Heart left ventricle (tissue), 16 donors: ENCODE measurements at regions not wholly inside any gene's neighbourhood (a gene's known extent, or its start where the extent isn't known, plus 50 kb on each side); places are given as distances from the start of the nearest gene placed in this dataset.

Experiments
- ATAC-seq, 4 donors: fragments of 200-7000 bp; cut with Tn5 transposase; one replicate each; pipeline ENCODE4 v1.9.1; 2020 to 2022; ENCODE audit warnings: moderate library complexity in 4 of 4, mild to moderate bottlenecking in 3 of 4, moderate number of reproducible peaks in 1 of 4
- DNase-seq, 5 donors: peaks; one replicate each; pipeline ENCODE4 v3.0.0-alpha.2; 2020
- H3K27ac ChIP-seq, 12 donors: fragments of 200-600 bp; sonication (generic) in 4 of 12; one replicate each; pipeline versions ENCODE4 v1.5.0 to v1.8.0; 2016 to 2022; ENCODE audit warnings: mild to moderate bottlenecking in 2 of 12
- H3K27me3 ChIP-seq, 9 donors: fragments of 200-600 bp; sonication (generic) in 2 of 9; one replicate each; pipeline versions ENCODE4 v1.5.1 to v1.8.0; 2016 to 2022; ENCODE audit warnings: mild to moderate bottlenecking in 3 of 9
- H3K36me3 ChIP-seq, 9 donors: fragments of 200-600 bp; sonication (generic) in 2 of 9; one replicate each; pipeline versions ENCODE4 v1.5.0 to v1.8.0; 2018 to 2022; ENCODE audit warnings: mild to moderate bottlenecking in 2 of 9
- H3K4me1 ChIP-seq, 12 donors: fragments of 200-600 bp; sonication (generic) in 4 of 12; one replicate each; pipeline versions ENCODE4 v1.5.0 to v1.8.0; 2016 to 2022; ENCODE audit warnings: mild to moderate bottlenecking in 3 of 12
- H3K4me3 ChIP-seq, 12 donors: fragments of 200-600 bp; sonication (generic) in 4 of 12; one replicate each; pipeline versions ENCODE4 v1.5.0 to v1.8.0; 2017 to 2022; ENCODE audit warnings: mild to moderate bottlenecking in 9 of 12, moderate library complexity in 4 of 12
- H3K9me3 ChIP-seq, 12 donors: fragments of 200-600 bp; sonication (generic) in 4 of 12; one replicate each; pipeline versions ENCODE4 v1.5.0 to v1.8.0; 2016 to 2022; ENCODE audit warnings: mild to moderate bottlenecking in 1 of 12
- POLR2A ChIP-seq, 2 donors: fragments of 450-650 bp; IDR thresholded peaks; one replicate each; pipeline ENCODE4 v1.6.1; 2017; ENCODE audit warnings: antibody characterized with exemption in 2 of 2, mild to moderate bottlenecking in 2 of 2, moderate library complexity in 2 of 2
- WGBS, 4 donors: extraction: QIAGEN DNeasy Blood & Tissue Kit in 2 of 4; methylation state at CpG; one replicate each; pipeline versions ENCODE4 v1.1.5 to v1.1.7; 2013 to 2018; 5-methylcytosine and 5-hydroxymethylcytosine counted together
- intact Hi-C, 10 donors: fragments of 100-400 bp; cut with DNase I; formaldehyde crosslinking; loops; one replicate each; pipeline versions ENCODE4 v1.11.1 to v1.14.2; 2022
- TF ChIP-seq, protein P1 (sequence below), 12 donors: fragments of 200-600 bp; sonication (generic) in 4 of 12; IDR thresholded peaks; one replicate each; pipeline versions ENCODE4 v1.5.0 to v1.8.0; 2018 to 2022; ENCODE audit warnings: antibody characterized with exemption in 12 of 12, mild to moderate bottlenecking in 5 of 12
- donor health status: ischemic (EF 13 %, LVEDD 7.1; RV severe dilation, severe dysfunction).
- donor health status: healthy with polysubstance abuse.
- donor health status: DM: no; HTN: yes; CAD: no.
- donor health status: DM: no; HTN: no; CAD: no.
- donor health status: ischemic (EF 25% LVEDD 6.9; RV normal size, moderate dysfunction).
- donor health status: ischemic (EF 25% LVEDD 5.7; RV mildly dilated, moderate dysfunction).
- donor health status: healthy.
- donor health status: DM: yes; HTN: yes; CAD: no.
- donor health status: ischemic (EF 35%, LVEDD 5.7; RV mildly dilated, moderate dysfunction).
- donor health status: nonischemic (EF 11% LVEDD 7.7; RV severe dilation, severe dysfunction).
- donor health status: DM: yes; HTN: yes; CAD: no.
- donor health status: PGD.
- donor health status: ischemic (EF 29% LVEDD 5.4; RV normal size, mild dysfunction).
- donor health status: nonischemic (EF 23%, LVEDD 6.1; RV moderate dilation, normal function).

- no peak for ATAC-seq
- no peak for TF ChIP-seq POLR2A (IDR thresholded peaks at IDR 0.05)
- TF ChIP-seq, protein P1, sequence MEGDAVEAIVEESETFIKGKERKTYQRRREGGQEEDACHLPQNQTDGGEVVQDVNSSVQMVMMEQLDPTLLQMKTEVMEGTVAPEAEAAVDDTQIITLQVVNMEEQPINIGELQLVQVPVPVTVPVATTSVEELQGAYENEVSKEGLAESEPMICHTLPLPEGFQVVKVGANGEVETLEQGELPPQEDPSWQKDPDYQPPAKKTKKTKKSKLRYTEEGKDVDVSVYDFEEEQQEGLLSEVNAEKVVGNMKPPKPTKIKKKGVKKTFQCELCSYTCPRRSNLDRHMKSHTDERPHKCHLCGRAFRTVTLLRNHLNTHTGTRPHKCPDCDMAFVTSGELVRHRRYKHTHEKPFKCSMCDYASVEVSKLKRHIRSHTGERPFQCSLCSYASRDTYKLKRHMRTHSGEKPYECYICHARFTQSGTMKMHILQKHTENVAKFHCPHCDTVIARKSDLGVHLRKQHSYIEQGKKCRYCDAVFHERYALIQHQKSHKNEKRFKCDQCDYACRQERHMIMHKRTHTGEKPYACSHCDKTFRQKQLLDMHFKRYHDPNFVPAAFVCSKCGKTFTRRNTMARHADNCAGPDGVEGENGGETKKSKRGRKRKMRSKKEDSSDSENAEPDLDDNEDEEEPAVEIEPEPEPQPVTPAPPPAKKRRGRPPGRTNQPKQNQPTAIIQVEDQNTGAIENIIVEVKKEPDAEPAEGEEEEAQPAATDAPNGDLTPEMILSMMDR (IDR thresholded peaks at IDR 0.05): no peak
- H3K36me3 ChIP-seq: no peaks in the 10 kb centered on the region
- peaks cover 0 to 7% (median 0%) of the 10 kb centered on the region in 12 donors for H3K9me3 ChIP-seq
- no peaks in the 10 kb centered on the region for H3K27me3 ChIP-seq
- no peaks in the 10 kb centered on the region for H3K4me1 ChIP-seq
- DNase-seq: no peak
- H3K4me3 ChIP-seq: no peak overlapping the region
- H3K27ac ChIP-seq: no peak overlapping the region
- intact Hi-C loops: no loop called here
- 48 to 60% (median 53%) methylated on average over 2 of the region's 2 CpGs for whole genome bisulfite sequencing, 4 donors
Observed at GRCh38 chr13:63351533-63351932, 1935.9 kb upstream of the PCDH20 start.

- intact Hi-C loops: no loop called here
Observed at GRCh38 chr13:63351081-63351480, 1935.4 kb upstream of the PCDH20 start.

GRCh38 chr13:63345835-63346234 is 1930.2 kb upstream of the PCDH20 start:
- Histone ChIP-seq H3K4me3 (no peak overlapping the region), H3K27me3 (no peaks in the 10 kb centered on the region), H3K36me3 (no peaks in the 10 kb centered on the region), H3K9me3 (peaks cover 0 to 8% (median 0%) of the 10 kb centered on the region in 12 donors), H3K4me1 (no peaks in the 10 kb centered on the region), H3K27ac (no peak overlapping the region)
- intact Hi-C loops: no loop called here
- ATAC-seq (no peak), DNase-seq (no peak)
- TF ChIP-seq, protein P1 (IDR thresholded peaks at IDR 0.05): no peak
- no peak for TF ChIP-seq POLR2A (IDR thresholded peaks at IDR 0.05)

More at GRCh38 chr13:63351081-63351480, 1935.4 kb upstream of the PCDH20 start:
- TF ChIP-seq, protein P1 (IDR thresholded peaks at IDR 0.05): no peak
- TF ChIP-seq POLR2A (IDR thresholded peaks at IDR 0.05): no peak
- no peaks in the 10 kb centered on the region for H3K36me3 ChIP-seq
- peaks cover 0 to 7% (median 0%) of the 10 kb centered on the region in 12 donors for H3K9me3 ChIP-seq
- no peaks in the 10 kb centered on the region for H3K27me3 ChIP-seq
- no peak overlapping the region for H3K4me3 ChIP-seq
- WGBS, 4 donors: 53 to 72% (median 57%) methylated on average over 2 of the region's 2 CpGs
- DNase-seq: no peak
- ATAC-seq: no peak
- no peak overlapping the region for H3K27ac ChIP-seq
- no peaks in the 10 kb centered on the region for H3K4me1 ChIP-seq

GRCh38 chr13:63344711-63345110 is 1929.1 kb upstream of the PCDH20 start:
- no peak overlapping the region for H3K4me3 ChIP-seq
- no peak overlapping the region for H3K27ac ChIP-seq
- intact Hi-C loops: no loop called here
- ATAC-seq: no peak
- 62 to 88% (median 77%) methylated on average over 1 of the region's 1 CpG for WGBS, 4 donors
- H3K4me1 ChIP-seq: no peaks in the 10 kb centered on the region
- H3K9me3 ChIP-seq: peaks cover 0 to 8% (median 0%) of the 10 kb centered on the region in 12 donors
- no peak for TF ChIP-seq POLR2A (IDR thresholded peaks at IDR 0.05)
- TF ChIP-seq, protein P1 (IDR thresholded peaks at IDR 0.05): no peak
- H3K27me3 ChIP-seq: no peaks in the 10 kb centered on the region
- no peak for DNase-seq
- H3K36me3 ChIP-seq: no peaks in the 10 kb centered on the region
